Mesothelial cell of epicardium (in vitro differentiated cells): ENCODE measurements at regions not wholly inside any gene's neighbourhood (a gene's known extent, or its start where the extent isn't known, plus 50 kb on each side); places are given as distances from the start of the nearest gene placed in this dataset.

ENCODE experiments used
- DNase-seq, 2 experiments: peaks; one replicate each; pipeline ENCODE4 v3.0.0; 2021; ENCODE audit warnings: low spot score in 2 of 2; ENCODE audit not compliant: unreplicated experiment in 2 of 2
- H3K27ac Mint-ChIP-seq: 2 replicates; pipeline ENCODE4 v1.8.0; 2021; ENCODE audit warnings: mixed read lengths
- H3K27me3 Mint-ChIP-seq: 2 replicates; pipeline ENCODE4 v1.8.0; 2021; ENCODE audit warnings: low read depth, mixed read lengths
- H3K36me3 Mint-ChIP-seq: 2 replicates; pipeline ENCODE4 v1.8.0; 2021; ENCODE audit warnings: mixed read lengths
- H3K4me1 Mint-ChIP-seq: 2 replicates; pipeline ENCODE4 v1.8.0; 2021; ENCODE audit warnings: mixed read lengths
- H3K4me3 Mint-ChIP-seq: 2 replicates; pipeline ENCODE4 v1.8.0; 2021; ENCODE audit warnings: mild to moderate bottlenecking, moderate library complexity, mixed read lengths
- H3K9me3 Mint-ChIP-seq: 2 replicates; pipeline ENCODE4 v1.8.0; 2021; ENCODE audit warnings: mixed read lengths
- CTCF ChIP-seq: fragments of 200-600 bp; sonication (generic); IDR thresholded peaks from one replicate; pipeline ENCODE4 v1.5.0; 2021; ENCODE audit warnings: antibody characterized with exemption; ENCODE audit not compliant: unreplicated experiment

DNA sequence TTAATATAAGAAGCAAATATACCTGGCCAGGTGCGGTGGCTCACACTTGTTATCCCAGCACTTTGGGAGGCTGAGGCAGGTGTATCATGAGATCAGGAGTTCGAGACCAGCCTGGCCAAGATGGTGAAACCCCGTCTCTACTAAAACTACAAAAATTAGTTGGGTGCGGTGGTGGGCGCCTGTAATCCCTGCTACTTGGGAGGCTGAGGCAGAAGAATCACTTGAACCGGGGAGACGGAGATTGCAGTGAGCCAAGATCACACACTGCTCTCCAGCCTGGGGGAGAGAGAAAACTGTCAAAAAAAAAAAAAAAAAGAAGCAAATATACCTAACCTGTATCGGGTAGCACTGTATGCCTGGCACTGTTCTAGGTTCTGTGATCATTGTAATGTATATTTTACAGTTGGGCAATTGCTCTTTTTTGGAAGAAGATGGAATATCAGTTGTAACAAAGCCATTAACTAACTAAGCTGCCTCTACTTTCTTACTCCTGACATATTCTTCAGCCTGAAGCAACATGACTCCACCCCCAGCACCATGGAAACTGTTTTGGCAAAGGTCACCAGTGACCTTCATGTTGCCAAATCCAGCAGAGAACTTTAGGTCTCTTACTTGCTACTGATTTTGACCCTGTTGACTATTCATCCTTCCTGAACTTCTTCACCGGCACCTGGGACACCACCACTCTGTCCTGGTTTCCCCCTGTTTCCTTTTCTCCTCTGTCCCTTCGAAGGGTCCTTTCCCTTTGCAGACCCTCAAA, 203.8 kb downstream of the RPLP1 start:
- Mint-ChIP-seq H3K4me1 (no peaks in the 10 kb centered on the region), H3K9me3 (no peaks in the 10 kb centered on the region), H3K4me3 (no peak overlapping the region), H3K27me3 (peaks cover 40% of the 10 kb centered on the region), H3K27ac (no peak overlapping the region), H3K36me3 (no peaks in the 10 kb centered on the region)
- no peak for TF ChIP-seq CTCF
- DNase-seq: no peak

GRCh38 chr15:69657626-69658025, 205.0 kb downstream of the RPLP1 start:
- Mint-ChIP-seq H3K9me3 (no peaks in the 10 kb centered on the region), H3K4me1 (no peaks in the 10 kb centered on the region), H3K4me3 (no peak overlapping the region), H3K27ac (no peak overlapping the region), H3K27me3 (peaks cover 31% of the 10 kb centered on the region), H3K36me3 (no peaks in the 10 kb centered on the region)
- no peak for DNase-seq
- TF ChIP-seq CTCF: no peak

DNA sequence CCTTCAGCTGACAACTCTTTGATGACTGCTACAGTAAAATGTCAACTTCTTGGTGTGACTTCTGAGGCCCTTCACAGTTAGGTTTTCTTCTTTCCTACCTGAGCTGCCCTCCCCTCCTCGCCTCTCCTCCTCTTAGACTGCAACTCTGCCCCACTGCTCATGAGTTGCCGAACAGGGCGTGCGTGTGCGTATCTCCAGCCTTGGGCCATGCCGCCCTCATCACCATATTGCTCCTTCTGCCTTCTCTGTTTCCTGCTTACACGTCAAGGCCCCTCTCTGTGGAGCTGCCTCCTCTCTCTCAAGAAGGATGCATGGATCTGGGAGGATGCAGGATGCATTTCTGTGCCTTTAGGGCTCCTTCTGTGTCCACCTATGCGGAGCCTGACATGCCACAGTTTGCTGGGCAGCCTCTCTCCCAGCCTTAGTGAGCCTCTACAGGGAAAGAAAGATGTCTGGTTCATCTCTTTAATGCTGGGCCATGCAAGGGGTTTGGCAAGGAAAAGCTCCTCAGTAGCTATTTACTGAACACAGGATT, 205.9 kb downstream of the RPLP1 start:
- H3K9me3 Mint-ChIP-seq: no peaks in the 10 kb centered on the region
- peaks cover 2% of the 10 kb centered on the region for H3K4me1 Mint-ChIP-seq
- peaks cover 31% of the 10 kb centered on the region for H3K27me3 Mint-ChIP-seq
- no peak overlapping the region for H3K27ac Mint-ChIP-seq
- H3K36me3 Mint-ChIP-seq: no peaks in the 10 kb centered on the region
- no peak for TF ChIP-seq CTCF
- H3K4me3 Mint-ChIP-seq: no peak overlapping the region
- DNase-seq: no peak

DNA sequence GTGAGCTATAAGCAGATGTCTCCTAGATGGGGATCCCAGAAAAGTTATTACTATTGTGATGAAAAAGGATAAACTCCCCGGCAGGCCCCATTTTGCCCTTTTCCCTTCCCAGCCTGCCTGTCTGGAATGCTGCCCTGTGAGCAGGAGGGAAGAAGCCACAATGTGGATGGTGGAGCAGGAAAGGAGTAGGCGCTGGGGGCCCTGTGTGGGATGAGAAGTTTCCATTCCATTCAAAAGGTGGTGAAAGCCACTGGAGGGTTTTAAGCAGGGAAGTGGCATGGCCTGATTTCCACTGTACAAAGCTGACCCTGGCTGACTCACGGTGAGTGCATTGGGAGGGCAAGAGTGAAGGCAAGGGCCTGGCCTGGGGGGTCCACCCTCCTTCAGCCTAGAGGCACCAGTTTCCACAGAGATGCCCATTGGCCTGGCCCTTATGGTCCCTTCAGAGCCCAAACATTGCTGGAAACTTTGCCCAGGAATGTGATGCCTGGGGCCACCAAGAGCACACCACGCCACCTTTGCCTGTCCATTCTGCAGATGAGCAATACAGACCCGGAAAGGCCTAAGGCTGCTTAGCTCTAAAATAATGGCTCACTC, 206.9 kb downstream of the RPLP1 start:
- H3K4me1 Mint-ChIP-seq: peaks cover 11% of the 10 kb centered on the region
- no peak for DNase-seq
- H3K36me3 Mint-ChIP-seq: no peaks in the 10 kb centered on the region
- H3K9me3 Mint-ChIP-seq: no peaks in the 10 kb centered on the region
- no peak for TF ChIP-seq CTCF
- no peak overlapping the region for H3K27ac Mint-ChIP-seq
- peaks cover 26% of the 10 kb centered on the region for H3K27me3 Mint-ChIP-seq
- H3K4me3 Mint-ChIP-seq: no peak overlapping the region

- Mint-ChIP-seq H3K27me3 (peaks cover 26% of the 10 kb centered on the region), H3K9me3 (no peaks in the 10 kb centered on the region), H3K36me3 (no peaks in the 10 kb centered on the region), H3K4me1 (peaks cover 17% of the 10 kb centered on the region), H3K4me3 (no peak overlapping the region), H3K27ac (no peak overlapping the region)
- no peak for TF ChIP-seq CTCF
- DNase-seq: no peak
These were observed 207.5 kb downstream of the RPLP1 start for GRCh38 chr15:69660114-69660513.
